ENCODE measurements at regions not wholly inside any gene's neighbourhood (a gene's known extent, or its start where the extent isn't known, plus 50 kb on each side); places are given as distances from the start of the nearest gene placed in this dataset.
A peak's percentile ranks its signal among the peaks of the same experiment; 100 is the strongest.

- Histone ChIP-seq H3K27ac (no peak overlapping the region), H3K4me1 (no peaks in the 10 kb centered on the region), H3K36me3 (no peaks in the 10 kb centered on the region), H3K9me3 (no peaks in the 10 kb centered on the region), H3K4me3 (no peak overlapping the region), H3K27me3 (no peaks in the 10 kb centered on the region)
- DNase-seq: no peak
- ATAC-seq: no peak
- WGBS, 4 donors: 76 to 83% (median 80%) methylated on average over 2 of the region's 2 CpGs
- intact Hi-C loops (cut with DNase I): no loop called here
- TF ChIP-seq POLR2A (IDR thresholded peaks at IDR 0.05): no peak
- TF ChIP-seq CTCF (IDR thresholded peaks at IDR 0.05): no peak
These were observed 811.6 kb downstream of the TLE4 start for GRCh38 chr9:80383331-80383730.

GRCh38 chr9:80382211-80382891, 810.6 kb downstream of the TLE4 start:
- peak in 3 of 4 donors; percentile 42 to 70 (median 49) for ATAC-seq
- DNase-seq: no peak
- TF ChIP-seq CTCF (IDR thresholded peaks at IDR 0.05) (no peak), POLR2A (IDR thresholded peaks at IDR 0.05) (no peak)
- Histone ChIP-seq H3K4me3 (no peak overlapping the region), H3K9me3 (no peaks in the 10 kb centered on the region), H3K27ac (no peak overlapping the region), H3K4me1 (no peaks in the 10 kb centered on the region), H3K36me3 (no peaks in the 10 kb centered on the region), H3K27me3 (no peaks in the 10 kb centered on the region)
- 49 to 70% (median 57%) methylated on average over 5 of the region's 5 CpGs for WGBS, 4 donors
- intact Hi-C loops (cut with DNase I): no loop called here

- ATAC-seq (no peak), DNase-seq (no peak)
- H3K27me3 ChIP-seq: no peaks in the 10 kb centered on the region
- H3K27ac ChIP-seq: no peak overlapping the region
- no peaks in the 10 kb centered on the region for H3K9me3 ChIP-seq
- whole genome bisulfite sequencing, 4 donors: 74 to 83% (median 81%) methylated on average over 4 of the region's 4 CpGs
- TF ChIP-seq POLR2A (IDR thresholded peaks at IDR 0.05): no peak
- TF ChIP-seq CTCF (IDR thresholded peaks at IDR 0.05): no peak
- no peaks in the 10 kb centered on the region for H3K36me3 ChIP-seq
- no peaks in the 10 kb centered on the region for H3K4me1 ChIP-seq
- H3K4me3 ChIP-seq: no peak overlapping the region
- intact Hi-C loops (cut with DNase I): no loop called here
These were observed 808.5 kb downstream of the TLE4 start for GRCh38 chr9:80380301-80380700.

- no peaks in the 10 kb centered on the region for H3K27me3 ChIP-seq
- intact Hi-C loops (cut with DNase I): no loop called here
- WGBS, 4 donors: 60 to 73% (median 69%) methylated on average over 5 of the region's 5 CpGs
- no peak for DNase-seq
- H3K4me1 ChIP-seq: no peaks in the 10 kb centered on the region
- H3K36me3 ChIP-seq: no peaks in the 10 kb centered on the region
- H3K4me3 ChIP-seq: no peak overlapping the region
- H3K9me3 ChIP-seq: no peaks in the 10 kb centered on the region
- no peak overlapping the region for H3K27ac ChIP-seq
- no peak for ATAC-seq
- TF ChIP-seq POLR2A (IDR thresholded peaks at IDR 0.05) (no peak), CTCF (IDR thresholded peaks at IDR 0.05) (no peak)
These were observed 807.0 kb downstream of the TLE4 start for GRCh38 chr9:80378669-80379293.
